ENCODE measurements at regions not wholly inside any gene's neighbourhood (a gene's known extent, or its start where the extent isn't known, plus 50 kb on each side); places are given as distances from the start of the nearest gene placed in this dataset.

DNA sequence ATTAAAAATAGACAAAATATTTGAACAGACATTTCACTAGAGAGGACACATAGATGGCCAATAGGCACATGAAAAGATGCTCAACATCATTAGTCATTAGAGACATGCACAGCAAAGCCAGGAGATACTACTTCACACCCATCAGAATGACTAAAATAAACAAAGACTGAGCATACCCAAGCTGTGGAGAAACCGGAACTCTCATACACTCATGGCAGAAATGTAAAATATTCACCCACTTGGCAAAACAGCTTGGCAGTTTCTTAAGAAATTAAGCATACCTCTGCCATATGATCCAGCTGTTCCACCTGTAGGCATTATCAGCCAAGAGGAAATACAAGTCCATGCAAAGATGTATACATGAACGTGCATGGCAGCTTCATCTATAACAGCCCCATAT, 213.4 kb downstream of the TSHZ3 start:
- TF ChIP-seq CTCF (IDR thresholded peaks at IDR 0.05) (no peak), EP300 (IDR thresholded peaks at IDR 0.05) (no peak)

Measured in gastroesophageal sphincter (tissue), 3 donors.